GM12872 (cell line): ENCODE measurements at regions not wholly inside any gene's neighbourhood (a gene's known extent, or its start where the extent isn't known, plus 50 kb on each side); places are given as distances from the start of the nearest gene placed in this dataset.

Experiments used
- CTCF ChIP-seq: IDR thresholded peaks from 3 replicates; pipeline ENCODE4 v1.5.1; 2011; ENCODE audit warnings: low read depth, mild to moderate bottlenecking, low read length, moderate library complexity; ENCODE audit not compliant: insufficient read depth

DNA sequence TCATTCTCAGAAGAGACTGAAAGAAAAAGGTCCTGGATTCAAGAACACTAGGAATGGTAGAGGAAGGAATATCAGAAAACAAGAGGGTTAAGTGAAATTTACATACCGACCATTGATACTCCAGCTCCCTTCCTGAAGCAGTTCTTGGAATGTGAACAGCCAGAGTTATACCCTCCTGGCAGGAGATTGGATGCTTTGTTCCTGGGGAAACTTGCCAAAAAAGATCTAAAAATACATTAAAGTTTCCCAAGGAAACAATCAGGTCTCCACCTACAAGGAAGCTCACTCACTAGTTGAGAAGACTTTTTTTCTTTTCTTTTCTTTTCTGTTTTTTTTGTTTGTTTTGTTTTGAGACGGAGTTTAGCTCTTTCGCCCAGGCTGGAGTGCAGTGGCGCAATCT, 91.1 kb downstream of the HLX start:
- TF ChIP-seq CTCF = no peak

DNA sequence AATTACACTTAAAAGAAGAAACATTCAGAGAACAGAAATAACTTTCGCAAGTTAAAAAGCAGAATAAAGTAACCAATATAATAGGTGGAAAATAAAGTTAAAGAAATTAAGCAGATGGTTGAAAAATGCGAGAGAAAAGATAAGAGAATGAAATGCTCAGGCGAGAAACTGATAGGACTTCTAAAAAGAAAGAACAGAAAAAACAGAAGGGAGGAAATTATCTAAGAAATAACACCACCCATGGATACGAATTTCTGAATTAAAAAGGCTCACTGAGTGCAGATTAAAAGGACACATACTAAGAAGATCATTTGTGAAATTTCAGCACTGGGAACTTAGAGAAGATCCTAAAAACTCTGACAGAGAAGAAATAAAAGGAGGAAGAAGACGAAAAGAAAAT, 92.0 kb downstream of the HLX start:
- no peak for TF ChIP-seq CTCF

- TF ChIP-seq CTCF = no peak
Measured at GRCh38 chr1:220974431-220974830, 95.2 kb downstream of the HLX start.

- TF ChIP-seq CTCF = no peak
Measured at GRCh38 chr1:220976390-220976789, 97.1 kb downstream of the HLX start.

GRCh38 chr1:220979371-220979770, 100.1 kb downstream of the HLX start:
- no peak for TF ChIP-seq CTCF

DNA sequence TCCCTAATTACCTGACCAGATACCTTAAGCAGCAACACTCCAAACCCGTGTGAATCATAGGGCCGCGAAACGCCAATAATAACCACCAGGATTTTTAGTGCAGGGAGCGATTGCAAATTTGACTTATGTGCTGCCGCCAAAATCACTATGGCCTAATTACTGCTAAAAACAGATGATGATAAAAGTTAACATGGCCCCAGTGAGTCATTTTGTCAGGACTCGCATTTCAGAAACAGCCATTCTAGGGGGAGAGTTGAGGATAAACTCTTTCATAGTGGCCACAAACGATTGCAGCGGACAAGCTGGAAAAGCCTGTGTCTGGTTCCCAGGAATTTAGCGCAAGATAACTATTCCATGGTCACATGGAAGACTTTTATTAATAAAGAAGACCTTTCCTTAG, 103.4 kb downstream of the HLX start:
- TF ChIP-seq CTCF = no peak

DNA sequence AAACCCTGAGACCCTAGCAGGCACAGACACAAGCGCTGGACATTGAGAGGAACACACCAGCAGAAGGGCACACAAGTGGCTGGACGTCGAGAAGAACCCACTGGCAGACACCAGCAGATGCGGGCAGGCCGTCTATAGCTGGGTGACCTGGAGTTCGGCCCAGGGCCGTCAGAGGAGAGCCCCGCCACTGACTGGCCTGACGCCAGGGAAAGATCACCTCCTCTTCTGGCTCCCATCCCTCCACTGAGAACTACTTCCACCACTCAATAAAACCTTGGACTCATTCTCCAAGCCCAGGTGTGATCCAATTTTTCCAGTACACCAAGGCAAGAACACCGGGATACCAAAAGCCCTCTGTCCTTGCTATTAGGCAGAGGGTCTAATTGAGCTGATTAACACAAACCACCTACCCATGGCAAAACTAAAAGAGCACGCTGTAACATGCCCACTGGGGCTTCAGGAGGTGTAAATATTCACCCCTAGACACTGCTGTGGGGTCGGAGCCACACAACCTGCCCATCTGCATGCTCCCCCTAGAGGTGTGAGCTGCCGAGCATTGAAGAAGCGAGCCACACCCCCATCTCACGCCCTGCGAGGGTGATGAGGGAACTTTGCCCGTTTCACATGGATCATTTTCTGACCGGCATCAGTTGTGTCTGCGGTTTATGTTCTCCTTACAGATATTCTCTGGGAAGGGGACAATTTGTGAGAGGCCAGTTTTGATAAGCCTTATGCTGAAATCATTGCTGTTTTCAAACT, 104.8 kb downstream of the HLX start:
- peak; percentile 27; the same call in 1 of the 3 replicates for TF ChIP-seq CTCF
